ENCODE measurements at regions not wholly inside any gene's neighbourhood (a gene's known extent, or its start where the extent isn't known, plus 50 kb on each side); places are given as distances from the start of the nearest gene placed in this dataset.

- intact Hi-C loops (cut with DNase I), result no loop called here
- TF ChIP-seq, protein P1, sequence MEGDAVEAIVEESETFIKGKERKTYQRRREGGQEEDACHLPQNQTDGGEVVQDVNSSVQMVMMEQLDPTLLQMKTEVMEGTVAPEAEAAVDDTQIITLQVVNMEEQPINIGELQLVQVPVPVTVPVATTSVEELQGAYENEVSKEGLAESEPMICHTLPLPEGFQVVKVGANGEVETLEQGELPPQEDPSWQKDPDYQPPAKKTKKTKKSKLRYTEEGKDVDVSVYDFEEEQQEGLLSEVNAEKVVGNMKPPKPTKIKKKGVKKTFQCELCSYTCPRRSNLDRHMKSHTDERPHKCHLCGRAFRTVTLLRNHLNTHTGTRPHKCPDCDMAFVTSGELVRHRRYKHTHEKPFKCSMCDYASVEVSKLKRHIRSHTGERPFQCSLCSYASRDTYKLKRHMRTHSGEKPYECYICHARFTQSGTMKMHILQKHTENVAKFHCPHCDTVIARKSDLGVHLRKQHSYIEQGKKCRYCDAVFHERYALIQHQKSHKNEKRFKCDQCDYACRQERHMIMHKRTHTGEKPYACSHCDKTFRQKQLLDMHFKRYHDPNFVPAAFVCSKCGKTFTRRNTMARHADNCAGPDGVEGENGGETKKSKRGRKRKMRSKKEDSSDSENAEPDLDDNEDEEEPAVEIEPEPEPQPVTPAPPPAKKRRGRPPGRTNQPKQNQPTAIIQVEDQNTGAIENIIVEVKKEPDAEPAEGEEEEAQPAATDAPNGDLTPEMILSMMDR (IDR thresholded peaks at IDR 0.05), result no peak
- no peak overlapping the region for H3K27ac ChIP-seq
- H3K4me1 ChIP-seq, result peaks cover 0 to 42% (median 14%) of the 10 kb centered on the region in 9 donors
- WGBS, 2 donors, result 93 to 97% methylated on average over 4 of the region's 4 CpGs
- no peaks in the 10 kb centered on the region for H3K9me3 ChIP-seq
- no peaks in the 10 kb centered on the region for H3K36me3 ChIP-seq
- H3K4me3 ChIP-seq, result no peak overlapping the region
- H3K27me3 ChIP-seq, result no peaks in the 10 kb centered on the region
- no peak for DNase-seq
- no peak for ATAC-seq
Observed at GRCh38 chr11:10378362-10378761, 73.5 kb downstream of the ADM start.

DNA sequence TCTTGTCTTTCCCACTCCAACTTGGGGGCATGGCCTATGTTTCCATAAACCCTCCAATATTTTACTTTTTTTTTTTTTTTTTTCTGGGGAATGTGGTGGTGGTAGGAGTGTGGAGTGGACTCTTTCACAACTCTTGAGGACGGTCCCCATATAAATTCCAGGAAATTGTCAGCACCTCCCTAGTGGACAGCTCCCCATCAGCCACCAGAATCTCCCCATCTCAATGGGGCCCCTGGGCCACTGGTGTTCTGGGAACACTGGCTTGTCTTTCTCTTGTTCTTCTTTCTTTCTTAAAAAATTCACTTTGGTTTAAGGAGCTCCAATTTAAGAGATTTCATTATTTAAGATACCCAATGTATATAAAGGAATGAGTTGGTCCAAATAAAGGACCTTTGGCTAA is 74.1 kb downstream of the ADM start:
- no peak for DNase-seq
- H3K36me3 ChIP-seq, result no peaks in the 10 kb centered on the region
- no peak overlapping the region for H3K27ac ChIP-seq
- H3K27me3 ChIP-seq, result no peaks in the 10 kb centered on the region
- H3K4me1 ChIP-seq, result peaks cover 0 to 42% (median 14%) of the 10 kb centered on the region in 9 donors
- no peak overlapping the region for H3K4me3 ChIP-seq
- TF ChIP-seq, protein P1 (IDR thresholded peaks at IDR 0.05), result no peak
- H3K9me3 ChIP-seq, result no peaks in the 10 kb centered on the region
- intact Hi-C loops (cut with DNase I), result no loop called here
- ATAC-seq, result peak in 2 of 8 donors; percentile 34 to 47
- 20 to 41% methylated on average over 1 of the region's 1 CpG for WGBS, 2 donors

DNA sequence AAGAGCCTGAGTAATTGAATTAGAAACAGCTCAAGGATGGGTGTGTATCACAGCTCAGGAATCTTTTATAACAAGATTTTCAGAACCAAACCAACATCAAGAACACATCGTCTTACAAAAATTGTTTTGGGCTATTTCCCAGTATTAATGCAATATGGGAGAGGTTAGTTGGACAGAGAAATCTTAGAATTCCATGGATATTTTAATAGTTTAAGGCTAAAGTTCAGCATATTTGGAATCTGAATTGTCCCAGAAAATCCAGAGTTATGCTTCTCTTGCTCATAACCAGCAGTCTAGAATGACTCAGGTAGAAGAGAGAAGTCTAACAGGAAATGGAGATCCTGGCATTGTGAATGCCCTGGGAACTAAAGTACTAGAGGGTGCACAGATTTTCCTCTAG is 74.6 kb downstream of the ADM start:
- no peaks in the 10 kb centered on the region for H3K36me3 ChIP-seq
- TF ChIP-seq, protein P1 (IDR thresholded peaks at IDR 0.05), result no peak
- peaks cover 0 to 42% (median 14%) of the 10 kb centered on the region in 9 donors for H3K4me1 ChIP-seq
- DNase-seq (no peak), ATAC-seq (peak in 2 of 8 donors; percentile 41 to 43)
- no peak overlapping the region for H3K27ac ChIP-seq
- intact Hi-C loops (cut with DNase I), result no loop called here
- 54 to 67% methylated on average over 1 of the region's 1 CpG for WGBS, 2 donors
- no peak overlapping the region for H3K4me3 ChIP-seq
- no peaks in the 10 kb centered on the region for H3K9me3 ChIP-seq
- no peaks in the 10 kb centered on the region for H3K27me3 ChIP-seq

- Histone ChIP-seq H3K36me3 (no peaks in the 10 kb centered on the region), H3K4me1 (peaks cover 0 to 42% (median 14%) of the 10 kb centered on the region in 9 donors), H3K9me3 (no peaks in the 10 kb centered on the region), H3K27ac (no peak overlapping the region), H3K27me3 (no peaks in the 10 kb centered on the region), H3K4me3 (no peak overlapping the region)
- ATAC-seq, result no peak
- intact Hi-C loops (cut with DNase I), result no loop called here
- 80 to 85% methylated on average over 2 of the region's 2 CpGs for WGBS, 2 donors
- TF ChIP-seq, protein P1 (IDR thresholded peaks at IDR 0.05), result no peak
- no peak for DNase-seq
Observed at GRCh38 chr11:10379871-10380568, 75.0 kb upstream of the AMPD3 start.
